ENCODE measurements at regions not wholly inside any gene's neighbourhood (a gene's known extent, or its start where the extent isn't known, plus 50 kb on each side); places are given as distances from the start of the nearest gene placed in this dataset.

DNA sequence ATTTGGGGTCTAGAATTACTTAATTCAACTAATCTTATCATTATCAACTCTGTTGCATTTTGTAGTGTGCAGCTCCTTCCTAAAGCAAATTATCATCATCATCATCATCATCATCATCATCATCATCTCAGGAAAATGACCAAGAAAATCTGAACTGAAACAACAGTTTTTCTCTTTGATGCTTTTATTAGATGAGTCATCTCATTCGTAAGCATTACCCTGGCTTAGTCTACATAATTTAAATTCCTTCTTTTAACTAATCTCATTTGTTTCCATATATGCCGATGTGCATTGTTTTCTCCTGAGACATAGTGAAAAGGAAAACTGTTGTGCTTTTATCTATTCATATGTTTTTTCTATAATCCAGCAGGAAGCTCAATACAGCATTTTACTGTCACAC lies 173.0 kb upstream of the PDE4D start:
- no peak overlapping the region for H3T11ph ChIP-seq (ENCODE audit: low read length)
- no peak overlapping the region for H2AFZ ChIP-seq (ENCODE audit: low read length)
- H3K9ac ChIP-seq (ENCODE audit: extremely low read depth, insufficient read length, low read length), result no peak overlapping the region
- peaks cover 0 to 2% of the 10 kb centered on the region in 2 experiments; a peak in 1 of 5 replicates for H3K9me3 Mint-ChIP-seq
- TF ChIP-seq, protein P1, sequence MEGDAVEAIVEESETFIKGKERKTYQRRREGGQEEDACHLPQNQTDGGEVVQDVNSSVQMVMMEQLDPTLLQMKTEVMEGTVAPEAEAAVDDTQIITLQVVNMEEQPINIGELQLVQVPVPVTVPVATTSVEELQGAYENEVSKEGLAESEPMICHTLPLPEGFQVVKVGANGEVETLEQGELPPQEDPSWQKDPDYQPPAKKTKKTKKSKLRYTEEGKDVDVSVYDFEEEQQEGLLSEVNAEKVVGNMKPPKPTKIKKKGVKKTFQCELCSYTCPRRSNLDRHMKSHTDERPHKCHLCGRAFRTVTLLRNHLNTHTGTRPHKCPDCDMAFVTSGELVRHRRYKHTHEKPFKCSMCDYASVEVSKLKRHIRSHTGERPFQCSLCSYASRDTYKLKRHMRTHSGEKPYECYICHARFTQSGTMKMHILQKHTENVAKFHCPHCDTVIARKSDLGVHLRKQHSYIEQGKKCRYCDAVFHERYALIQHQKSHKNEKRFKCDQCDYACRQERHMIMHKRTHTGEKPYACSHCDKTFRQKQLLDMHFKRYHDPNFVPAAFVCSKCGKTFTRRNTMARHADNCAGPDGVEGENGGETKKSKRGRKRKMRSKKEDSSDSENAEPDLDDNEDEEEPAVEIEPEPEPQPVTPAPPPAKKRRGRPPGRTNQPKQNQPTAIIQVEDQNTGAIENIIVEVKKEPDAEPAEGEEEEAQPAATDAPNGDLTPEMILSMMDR (conservative IDR thresholded peaks at IDR 0.05), result no peak
- no peak overlapping the region for H3K56ac ChIP-seq (ENCODE audit: insufficient read length, low read depth, low read length)
- H2BK12ac ChIP-seq (ENCODE audit: insufficient read length, low read depth, low read length), result no peak overlapping the region
- H3K36me3 Mint-ChIP-seq (ENCODE audit: insufficient read depth in 1 of 3, low read depth in 3 of 3), result no peaks in the 10 kb centered on the region
- H4K5ac ChIP-seq (ENCODE audit: insufficient read length, low read depth, low read length), result no peak overlapping the region
- no peak overlapping the region for H4K91ac ChIP-seq (ENCODE audit: insufficient read length, low read depth, low read length)
- no peak overlapping the region for H3K27ac Mint-ChIP-seq
- H3K9me3 ChIP-seq (ENCODE audit: control insufficient read depth, low read depth, low read length), result no peaks in the 10 kb centered on the region
- no peak overlapping the region for H2BK20ac ChIP-seq (ENCODE audit: low read depth, low read length, poor library complexity, severe bottlenecking)
- H3K18ac ChIP-seq (ENCODE audit: insufficient read length, low read depth, low read length), result no peak overlapping the region
- no peak overlapping the region for H2BK15ac ChIP-seq (ENCODE audit: low read depth, low read length)
- H4K20me1 ChIP-seq (ENCODE audit: control insufficient read depth, insufficient read depth, insufficient read length), result no peaks in the 10 kb centered on the region
- no peaks in the 10 kb centered on the region for H3K4me1 ChIP-seq (ENCODE audit: insufficient read depth, low read length)
- no peak overlapping the region for H2BK5ac ChIP-seq (ENCODE audit: insufficient read length, low read length)
- H2AK5ac ChIP-seq (ENCODE audit: insufficient read length, low read length), result no peak overlapping the region
- H3K4me2 ChIP-seq (ENCODE audit: insufficient read depth, insufficient read length, low read length), result no peak overlapping the region
- no peaks in the 10 kb centered on the region for H3K27me3 ChIP-seq (ENCODE audit: insufficient read depth, low read length)
- no peaks in the 10 kb centered on the region for H3K23me2 ChIP-seq (ENCODE audit: insufficient read length, low read depth, low read length, poor library complexity, severe bottlenecking)
- H3K79me2 ChIP-seq (ENCODE audit: insufficient read depth, low read length), result no peaks in the 10 kb centered on the region
- H3K27ac ChIP-seq (ENCODE audit: insufficient read length, low read depth, low read length), result no peak overlapping the region
- H3K14ac ChIP-seq (ENCODE audit: insufficient read depth, low read length), result no peak overlapping the region
- no peak overlapping the region for H2BK120ac ChIP-seq (ENCODE audit: low read depth, low read length, poor library complexity, severe bottlenecking)
- no peaks in the 10 kb centered on the region for H3K27me3 Mint-ChIP-seq (ENCODE audit: low read depth)
- peaks cover 0 to 3% of the 10 kb centered on the region in 2 experiments; a peak in 1 of 4 replicates for H3K4me1 Mint-ChIP-seq
- no peak overlapping the region for H4K8ac ChIP-seq (replicated peaks; ENCODE audit: insufficient read length, low read depth, low read length)
- H3K23ac ChIP-seq (ENCODE audit: insufficient read length, low read depth, low read length), result no peak overlapping the region
- no peak overlapping the region for H3K4ac ChIP-seq (ENCODE audit: low read depth, low read length)
- no peak overlapping the region for H3K4me3 Mint-ChIP-seq
- no CpG with 5 or more reads among the region's 2 CpGs for WGBS (ENCODE audit: extremely low coverage, insufficient read length, low lambda C conversion rate)
- H3K79me1 ChIP-seq (ENCODE audit: insufficient read depth, low read depth, low read length, poor library complexity, severe bottlenecking), result no peaks in the 10 kb centered on the region
- DNase-seq, result no peak

Data from H9 (cell line).